ENCODE measurements at regions not wholly inside any gene's neighbourhood (a gene's known extent, or its start where the extent isn't known, plus 50 kb on each side); places are given as distances from the start of the nearest gene placed in this dataset.

DNA sequence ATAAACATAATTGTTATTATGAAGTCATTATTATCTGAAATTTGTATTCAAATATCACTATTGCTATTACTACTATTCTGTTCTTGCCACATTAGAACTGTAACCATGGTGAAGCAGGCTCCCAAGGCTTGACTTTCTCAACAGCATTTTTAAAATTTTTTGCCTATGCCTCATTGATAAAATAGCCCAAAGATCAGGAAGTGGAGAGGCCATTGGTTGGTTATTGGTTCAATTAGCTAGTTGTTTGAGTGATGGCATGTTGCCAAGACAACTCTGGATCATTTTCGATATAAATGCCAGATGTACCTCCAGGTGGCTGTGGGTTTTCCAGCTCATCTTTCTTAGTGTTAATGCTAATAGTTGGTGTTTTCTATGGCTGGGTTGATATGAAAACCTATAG lies 513.5 kb downstream of the TRIB2 start:
- no peaks in the 10 kb centered on the region for H3K36me3 ChIP-seq (ENCODE audit: control insufficient read depth in 2 of 2, insufficient read depth in 1 of 2, low read length in 2 of 2)
- no peaks in the 10 kb centered on the region for H3K4me1 ChIP-seq (ENCODE audit: control insufficient read depth, insufficient read depth, low read length)
- no peak overlapping the region for H3K27ac ChIP-seq (ENCODE audit: extremely low read depth, low read depth, low read length)
- TF ChIP-seq PRDM1 (tag by site-specific recombination; IDR thresholded peaks at IDR 0.05) (no peak), HOXC10 (CRISPR knock-in tag; IDR thresholded peaks at IDR 0.05) (no peak), ZNF791 (tag by site-specific recombination; IDR thresholded peaks at IDR 0.05) (no peak), ZNF266 (tag by site-specific recombination; IDR thresholded peaks at IDR 0.05; ENCODE audit: low read depth) (no peak), ZNF292 (tag by site-specific recombination; IDR thresholded peaks at IDR 0.05; ENCODE audit: borderline replicate concordance, low read depth) (no peak), ZNF433 (tag by site-specific recombination; IDR thresholded peaks at IDR 0.05; ENCODE audit: low read depth) (no peak), KLF8 (tag by site-specific recombination; IDR thresholded peaks at IDR 0.05) (no peak), ZNF677 (tag by site-specific recombination; IDR thresholded peaks at IDR 0.05) (no peak), HOXD13 (CRISPR knock-in tag; IDR thresholded peaks at IDR 0.05; ENCODE audit: borderline replicate concordance) (no peak), GLIS1 (tag by site-specific recombination; IDR thresholded peaks at IDR 0.05) (no peak), BCL11B (tag by site-specific recombination; IDR thresholded peaks at IDR 0.05; ENCODE audit: low read depth) (no peak), HOXA7 (CRISPR knock-in tag; IDR thresholded peaks at IDR 0.05; ENCODE audit: borderline replicate concordance) (no peak), SP7 (tag by site-specific recombination; IDR thresholded peaks at IDR 0.05) (no peak), ZNF302 (tag by site-specific recombination; IDR thresholded peaks at IDR 0.05; ENCODE audit: low read depth) (no peak), ZNF350 (tag by site-specific recombination; IDR thresholded peaks at IDR 0.05) (no peak), KLF9 (tag by site-specific recombination; IDR thresholded peaks at IDR 0.05; ENCODE audit: low read depth) (no peak)
- TF ChIP-seq, protein P1, sequence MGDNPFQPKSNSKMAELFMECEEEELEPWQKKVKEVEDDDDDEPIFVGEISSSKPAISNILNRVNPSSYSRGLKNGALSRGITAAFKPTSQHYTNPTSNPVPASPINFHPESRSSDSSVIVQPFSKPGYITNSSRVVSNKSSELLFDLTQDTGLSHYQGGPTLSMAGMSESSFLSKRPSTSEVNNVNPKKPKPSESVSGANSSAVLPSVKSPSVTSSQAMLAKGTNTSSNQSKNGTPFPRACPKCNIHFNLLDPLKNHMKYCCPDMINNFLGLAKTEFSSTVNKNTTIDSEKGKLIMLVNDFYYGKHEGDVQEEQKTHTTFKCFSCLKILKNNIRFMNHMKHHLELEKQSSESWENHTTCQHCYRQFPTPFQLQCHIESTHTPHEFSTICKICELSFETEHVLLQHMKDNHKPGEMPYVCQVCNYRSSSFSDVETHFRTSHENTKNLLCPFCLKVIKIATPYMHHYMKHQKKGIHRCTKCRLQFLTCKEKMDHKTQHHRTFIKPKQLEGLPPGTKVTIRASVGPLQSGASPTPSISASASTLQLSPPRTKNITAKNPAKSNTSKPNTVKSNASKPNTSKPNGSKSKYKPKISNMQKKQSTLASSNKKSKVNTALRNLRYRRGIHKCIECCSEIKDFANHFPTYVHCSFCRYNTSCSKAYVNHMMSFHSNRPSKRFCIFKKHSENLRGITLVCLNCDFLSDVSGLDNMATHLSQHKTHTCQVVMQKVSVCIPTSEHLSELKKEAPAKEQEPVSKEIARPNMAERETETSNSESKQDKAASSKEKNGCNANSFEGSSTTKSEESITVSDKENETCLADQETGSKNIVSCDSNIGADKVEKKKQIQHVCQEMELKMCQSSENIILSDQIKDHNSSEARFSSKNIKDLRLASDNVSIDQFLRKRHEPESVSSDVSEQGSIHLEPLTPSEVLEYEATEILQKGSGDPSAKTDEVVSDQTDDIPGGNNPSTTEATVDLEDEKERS (tag by site-specific recombination; IDR thresholded peaks at IDR 0.05): no peak
- TF ChIP-seq, protein P2, sequence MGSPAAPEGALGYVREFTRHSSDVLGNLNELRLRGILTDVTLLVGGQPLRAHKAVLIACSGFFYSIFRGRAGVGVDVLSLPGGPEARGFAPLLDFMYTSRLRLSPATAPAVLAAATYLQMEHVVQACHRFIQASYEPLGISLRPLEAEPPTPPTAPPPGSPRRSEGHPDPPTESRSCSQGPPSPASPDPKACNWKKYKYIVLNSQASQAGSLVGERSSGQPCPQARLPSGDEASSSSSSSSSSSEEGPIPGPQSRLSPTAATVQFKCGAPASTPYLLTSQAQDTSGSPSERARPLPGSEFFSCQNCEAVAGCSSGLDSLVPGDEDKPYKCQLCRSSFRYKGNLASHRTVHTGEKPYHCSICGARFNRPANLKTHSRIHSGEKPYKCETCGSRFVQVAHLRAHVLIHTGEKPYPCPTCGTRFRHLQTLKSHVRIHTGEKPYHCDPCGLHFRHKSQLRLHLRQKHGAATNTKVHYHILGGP (tag by site-specific recombination; IDR thresholded peaks at IDR 0.05): no peak
- TF ChIP-seq, protein P3, sequence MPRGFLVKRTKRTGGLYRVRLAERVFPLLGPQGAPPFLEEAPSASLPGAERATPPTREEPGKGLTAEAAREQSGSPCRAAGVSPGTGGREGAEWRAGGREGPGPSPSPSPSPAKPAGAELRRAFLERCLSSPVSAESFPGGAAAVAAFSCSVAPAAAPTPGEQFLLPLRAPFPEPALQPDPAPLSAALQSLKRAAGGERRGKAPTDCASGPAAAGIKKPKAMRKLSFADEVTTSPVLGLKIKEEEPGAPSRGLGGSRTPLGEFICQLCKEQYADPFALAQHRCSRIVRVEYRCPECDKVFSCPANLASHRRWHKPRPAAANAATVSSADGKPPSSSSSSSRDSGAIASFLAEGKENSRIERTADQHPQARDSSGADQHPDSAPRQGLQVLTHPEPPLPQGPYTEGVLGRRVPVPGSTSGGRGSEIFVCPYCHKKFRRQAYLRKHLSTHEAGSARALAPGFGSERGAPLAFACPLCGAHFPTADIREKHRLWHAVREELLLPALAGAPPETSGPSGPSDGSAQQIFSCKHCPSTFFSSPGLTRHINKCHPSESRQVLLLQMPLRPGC (tag by site-specific recombination; IDR thresholded peaks at IDR 0.05): no peak
- TF ChIP-seq, protein P4, sequence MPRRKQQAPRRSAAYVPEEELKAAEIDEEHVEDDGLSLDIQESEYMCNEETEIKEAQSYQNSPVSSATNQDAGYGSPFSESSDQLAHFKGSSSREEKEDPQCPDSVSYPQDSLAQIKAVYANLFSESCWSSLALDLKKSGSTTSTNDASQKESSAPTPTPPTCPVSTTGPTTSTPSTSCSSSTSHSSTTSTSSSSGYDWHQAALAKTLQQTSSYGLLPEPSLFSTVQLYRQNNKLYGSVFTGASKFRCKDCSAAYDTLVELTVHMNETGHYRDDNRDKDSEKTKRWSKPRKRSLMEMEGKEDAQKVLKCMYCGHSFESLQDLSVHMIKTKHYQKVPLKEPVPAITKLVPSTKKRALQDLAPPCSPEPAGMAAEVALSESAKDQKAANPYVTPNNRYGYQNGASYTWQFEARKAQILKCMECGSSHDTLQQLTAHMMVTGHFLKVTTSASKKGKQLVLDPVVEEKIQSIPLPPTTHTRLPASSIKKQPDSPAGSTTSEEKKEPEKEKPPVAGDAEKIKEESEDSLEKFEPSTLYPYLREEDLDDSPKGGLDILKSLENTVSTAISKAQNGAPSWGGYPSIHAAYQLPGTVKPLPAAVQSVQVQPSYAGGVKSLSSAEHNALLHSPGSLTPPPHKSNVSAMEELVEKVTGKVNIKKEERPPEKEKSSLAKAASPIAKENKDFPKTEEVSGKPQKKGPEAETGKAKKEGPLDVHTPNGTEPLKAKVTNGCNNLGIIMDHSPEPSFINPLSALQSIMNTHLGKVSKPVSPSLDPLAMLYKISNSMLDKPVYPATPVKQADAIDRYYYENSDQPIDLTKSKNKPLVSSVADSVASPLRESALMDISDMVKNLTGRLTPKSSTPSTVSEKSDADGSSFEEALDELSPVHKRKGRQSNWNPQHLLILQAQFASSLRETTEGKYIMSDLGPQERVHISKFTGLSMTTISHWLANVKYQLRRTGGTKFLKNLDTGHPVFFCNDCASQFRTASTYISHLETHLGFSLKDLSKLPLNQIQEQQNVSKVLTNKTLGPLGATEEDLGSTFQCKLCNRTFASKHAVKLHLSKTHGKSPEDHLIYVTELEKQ (tag by site-specific recombination; IDR thresholded peaks at IDR 0.05; ENCODE audit: borderline replicate concordance): no peak
- ChIA-PET CTCF (interaction anchor here (0.6 kb wide), 1 partner anchor 1375 kb away, joined by 3 read pairs; no protein-coding TSS in a partner anchor), POLR2A (no interaction called here)
- H3K4me3 ChIP-seq (ENCODE audit: low read depth, low read length): no peak overlapping the region
- H3K9me3 ChIP-seq (ENCODE audit: control insufficient read depth, insufficient read depth, low read depth, low read length): no peaks in the 10 kb centered on the region
